H1 (cell line): ENCODE measurements at regions not wholly inside any gene's neighbourhood (a gene's known extent, or its start where the extent isn't known, plus 50 kb on each side); places are given as distances from the start of the nearest gene placed in this dataset.
A peak's percentile ranks its signal among the peaks of the same experiment; 100 is the strongest.

Experiments used
- CTCF ChIA-PET: fragments of 300-600 bp; sonication (Branson Sonifier 250); formaldehyde crosslinking; loops from one replicate; lab custom pipeline; 2021; ENCODE audit not compliant: partially characterized antibody; lab: Charles Lee
- POLR2A ChIA-PET: fragments of 300-600 bp; sonication (Branson Sonifier 250); formaldehyde crosslinking; loops from one replicate; lab custom pipeline; 2021; ENCODE audit warnings: inconsistent platforms; ENCODE audit not compliant: partially characterized antibody; lab: Charles Lee
- DNase-seq, 2 experiments: peaks; one replicate each; pipeline versions ENCODE4 v3.0.0 to v3.0.0-alpha.2; 2010 to 2022; ENCODE audit warnings: low spot score in 2 of 2, low read depth in 1 of 2, mixed read lengths in 1 of 2
- FAIRE-seq: peaks from 2 replicates; lab custom pipeline; 2011; peaks lifted over from hg19 to GRCh38; lab: Jason Lieb, UNC
- H2AFZ ChIP-seq: 2 replicates; pipeline ENCODE4 v1.8.1; 2012; ENCODE audit warnings: low read length, inconsistent platforms
- H2AK5ac ChIP-seq: 2 replicates; pipeline ENCODE4 v1.6.1; 2013; ENCODE audit warnings: low read depth, low read length
- H2BK120ac ChIP-seq: replicated peaks from 2 replicates; pipeline ENCODE3; 2013; ENCODE audit warnings: low read depth, low read length, inconsistent platforms
- H2BK12ac ChIP-seq: 2 replicates; pipeline ENCODE4 v1.6.1; 2013; ENCODE audit warnings: low read depth, low read length
- H2BK15ac ChIP-seq: 2 replicates; pipeline ENCODE4 v1.6.1; 2013; ENCODE audit warnings: low read length
- H2BK20ac ChIP-seq: 2 replicates; pipeline ENCODE4 v1.6.1; 2013; ENCODE audit warnings: low read length
- H2BK5ac ChIP-seq: 2 replicates; pipeline ENCODE4 v1.6.1; 2013; ENCODE audit warnings: low read depth, low read length
- H3K14ac ChIP-seq: 2 replicates; pipeline ENCODE4 v1.6.1; 2013; ENCODE audit warnings: inconsistent platforms; ENCODE audit not compliant: insufficient read length
- H3K18ac ChIP-seq: 2 replicates; pipeline ENCODE4 v1.6.1; 2013; ENCODE audit warnings: low read length; ENCODE audit errors: extremely low read depth
- H3K23ac ChIP-seq: 2 replicates; pipeline ENCODE4 v1.6.1; 2013; ENCODE audit warnings: inconsistent platforms; ENCODE audit not compliant: insufficient read length
- H3K23me2 ChIP-seq: 2 replicates; pipeline ENCODE4 v1.6.1; 2013; ENCODE audit warnings: low read depth, low read length
- H3K27ac ChIP-seq: 2 replicates; pipeline ENCODE4 v1.6.1; 2011; ENCODE audit warnings: low read depth, low read length, inconsistent platforms
- H3K27me3 ChIP-seq, 4 experiments: replicated peaks in 1 of 4; 1 replicate in 1 of 4; 2 replicates in 3 of 4; pipeline versions ENCODE4 v1.6.1 to v1.8.1; 2011 to 2013; ENCODE audit warnings: low read length in 3 of 4, mild to moderate bottlenecking in 3 of 4, inconsistent platforms in 2 of 4, mixed read lengths in 2 of 4, moderate library complexity in 1 of 4; ENCODE audit not compliant: control insufficient read depth in 3 of 4, insufficient read depth in 3 of 4; ENCODE audit errors: extremely low read depth in 1 of 4
- H3K36me3 ChIP-seq, 4 experiments: 2 replicates each; pipeline versions ENCODE4 v1.6.1 to v1.8.1; 2011 to 2013; ENCODE audit warnings: mild to moderate bottlenecking in 4 of 4, low read length in 3 of 4, moderate library complexity in 2 of 4, control low read depth in 1 of 4, inconsistent platforms in 1 of 4; ENCODE audit not compliant: insufficient read depth in 4 of 4, control insufficient read depth in 2 of 4
- H3K4ac ChIP-seq: replicated peaks from 2 replicates; pipeline ENCODE3; 2013; ENCODE audit warnings: low read length, low read depth, mixed read lengths, inconsistent platforms; ENCODE audit not compliant: insufficient read length
- H3K4me1 ChIP-seq, 4 experiments: replicated peaks in 1 of 4; 1 replicate in 1 of 4; 2 replicates in 3 of 4; pipeline versions ENCODE4 v1.6.1 to v1.8.1; 2011 to 2013; ENCODE audit warnings: low read length in 3 of 4, inconsistent platforms in 2 of 4, mixed read lengths in 1 of 4; ENCODE audit not compliant: insufficient read depth in 4 of 4, control insufficient read depth in 3 of 4
- H3K4me2 ChIP-seq, 2 experiments: 2 replicates each; pipeline versions ENCODE4 v1.6.1 to v1.8.1; 2011 to 2013; ENCODE audit warnings: low read depth in 2 of 2, low read length in 2 of 2, control low read depth in 1 of 2, inconsistent platforms in 1 of 2, mild to moderate bottlenecking in 1 of 2; ENCODE audit not compliant: insufficient read depth in 1 of 2
- H3K4me3 ChIP-seq, 4 experiments: fragments of 200-600, 300-600 bp in 1 of 4; sonication (generic), shearing (Covaris generic), sonication (Bioruptor Twin) in 1 of 4; 2 replicates each; pipeline versions ENCODE4 v1.5.1 to v1.8.1; 2011 to 2016; ENCODE audit warnings: low read length in 4 of 4, low read depth in 3 of 4, control low read depth in 2 of 4, inconsistent platforms in 2 of 4, mild to moderate bottlenecking in 2 of 4, mixed read lengths in 1 of 4, moderate library complexity in 1 of 4; ENCODE audit not compliant: insufficient read depth in 2 of 4; ENCODE audit errors: extremely low read depth in 1 of 4
- H3K56ac ChIP-seq: replicated peaks from 2 replicates; pipeline ENCODE3; 2013; ENCODE audit warnings: low read depth, mild to moderate bottlenecking, mixed read lengths, low read length, inconsistent platforms; ENCODE audit not compliant: insufficient read length
- H3K79me1 ChIP-seq: 2 replicates; pipeline ENCODE4 v1.6.1; 2013; ENCODE audit warnings: low read depth, low read length, control low read depth
- H3K79me2 ChIP-seq, 2 experiments: 2 replicates each; pipeline versions ENCODE4 v1.6.1 to v1.8.1; 2012 to 2013; ENCODE audit warnings: low read length in 2 of 2, mild to moderate bottlenecking in 2 of 2, inconsistent platforms in 1 of 2; ENCODE audit not compliant: insufficient read depth in 2 of 2, control insufficient read depth in 1 of 2
- H3K9ac ChIP-seq, 4 experiments: replicated peaks in 1 of 4; 1 replicate in 1 of 4; 2 replicates in 3 of 4; pipeline versions ENCODE4 v1.6.1 to v1.8.1; 2011 to 2013; ENCODE audit warnings: low read depth in 3 of 4, low read length in 3 of 4, control low read depth in 2 of 4, mild to moderate bottlenecking in 2 of 4, moderate library complexity in 2 of 4, inconsistent platforms in 1 of 4; ENCODE audit errors: extremely low read depth in 1 of 4
- H3K9me3 ChIP-seq, 2 experiments: 2 replicates each; pipeline versions ENCODE4 v1.6.1 to v1.8.1; 2012 to 2013; ENCODE audit warnings: mild to moderate bottlenecking in 2 of 2, moderate library complexity in 2 of 2, control low read depth in 1 of 2, inconsistent platforms in 1 of 2, low read depth in 1 of 2, low read length in 1 of 2, mixed read lengths in 1 of 2; ENCODE audit not compliant: insufficient read depth in 2 of 2
- H4K20me1 ChIP-seq, 2 experiments: replicated peaks in 1 of 2; 2 replicates each; pipeline versions ENCODE3 to v1.8.1; 2011 to 2013; ENCODE audit warnings: inconsistent platforms in 2 of 2, low read length in 2 of 2, mild to moderate bottlenecking in 1 of 2; ENCODE audit not compliant: insufficient read depth in 2 of 2, control insufficient read depth in 1 of 2
- H4K5ac ChIP-seq: 2 replicates; pipeline ENCODE4 v1.6.1; 2013; ENCODE audit warnings: low read length, low read depth, mixed read lengths, inconsistent platforms; ENCODE audit not compliant: insufficient read length
- H4K8ac ChIP-seq: 2 replicates; pipeline ENCODE4 v1.8.0; 2013; ENCODE audit warnings: mild to moderate bottlenecking, moderate library complexity, low read length, inconsistent platforms; ENCODE audit not compliant: insufficient read depth; ENCODE audit errors: extremely low read depth
- H4K91ac ChIP-seq: replicated peaks from 2 replicates; pipeline ENCODE3; 2013; ENCODE audit warnings: low read length, mixed read lengths, inconsistent platforms; ENCODE audit not compliant: insufficient read length
- ASH2L ChIP-seq: fragments of 200-600, 300-600 bp; sonication (generic); IDR thresholded peaks from one replicate; pipeline ENCODE4 v1.7.1; 2017; ENCODE audit warnings: low read length
- BACH1 ChIP-seq: IDR thresholded peaks from 2 replicates; pipeline ENCODE4 v1.6.1; 2012; ENCODE audit warnings: low read length, improper control_type of control experiment
- BRCA1 ChIP-seq: IDR thresholded peaks from 2 replicates; pipeline ENCODE4 v1.6.1; 2012; ENCODE audit warnings: low read depth, low read length, improper control_type of control experiment
- CTBP2 ChIP-seq: IDR thresholded peaks from 2 replicates; pipeline ENCODE4 v1.7.0; 2011; ENCODE audit warnings: borderline replicate concordance, mild to moderate bottlenecking, moderate library complexity, mixed read lengths, low read length; ENCODE audit not compliant: insufficient read depth, insufficient read length
- EP300 ChIP-seq, 2 experiments: IDR thresholded peaks; 1 replicate in 1 of 2; 2 replicates in 1 of 2; pipeline ENCODE4 v1.6.1; 2011 to 2012; ENCODE audit warnings: low read depth in 2 of 2, low read length in 2 of 2, mild to moderate bottlenecking in 2 of 2, borderline replicate concordance in 1 of 2, inconsistent platforms in 1 of 2, moderate library complexity in 1 of 2
- FOSL1 ChIP-seq: IDR thresholded peaks from 2 replicates; pipeline ENCODE4 v1.6.1; 2011; ENCODE audit warnings: mild to moderate bottlenecking, low read depth, low read length, moderate library complexity; ENCODE audit not compliant: insufficient read depth
- JUN ChIP-seq: IDR thresholded peaks from 2 replicates; pipeline ENCODE4 v1.6.1; 2011; ENCODE audit warnings: low read depth, mild to moderate bottlenecking, improper control_type of control experiment, low read length
- RNF2 ChIP-seq: fragments of 200-900, 300-1000 bp; sonication (generic); IDR thresholded peaks from 2 replicates; pipeline ENCODE4 v1.7.1; 2016; ENCODE audit warnings: borderline replicate concordance, low read depth, mild to moderate bottlenecking, antibody characterized with exemption, low read length; ENCODE audit not compliant: poor library complexity, severe bottlenecking; ENCODE audit errors: missing control alignments
- SP1 ChIP-seq: IDR thresholded peaks from 2 replicates; pipeline ENCODE4 v1.6.1; 2011; ENCODE audit warnings: low read depth, low read length
- SUZ12 ChIP-seq: fragments of 200-600 bp; sonication (generic); IDR thresholded peaks from 2 replicates; pipeline ENCODE4 v1.6.1; 2012; ENCODE audit warnings: mild to moderate bottlenecking, inconsistent platforms, low read length, moderate library complexity, mixed read lengths
- TBP ChIP-seq: IDR thresholded peaks from 2 replicates; pipeline ENCODE4 v1.6.1; 2011; ENCODE audit warnings: low read depth, low read length, improper control_type of control experiment
- TEAD4 ChIP-seq: IDR thresholded peaks from 2 replicates; pipeline ENCODE4 v1.6.1; 2012; ENCODE audit warnings: low read depth, low read length, inconsistent platforms, mixed read lengths
- ZNF274 ChIP-seq: IDR thresholded peaks from 2 replicates; pipeline ENCODE4 v1.7.0; 2012; ENCODE audit warnings: low read length, borderline replicate concordance; ENCODE audit errors: extremely low read depth
- WGBS, 2 experiments: shearing (Covaris generic) in 1 of 2; methylation state at CpG; one replicate each; pipeline versions ENCODE4 v1.1.6 to v1.1.7; 2013 to 2015; ENCODE audit warnings: low lambda C conversion rate in 2 of 2, mixed read lengths in 2 of 2, inconsistent platforms in 1 of 2, low coverage in 1 of 2, missing lambda C conversion rate in 1 of 2; ENCODE audit not compliant: insufficient replicate concordance in 2 of 2, insufficient coverage in 1 of 2, insufficient read length in 1 of 2; ENCODE audit errors: extremely low coverage in 1 of 2, missing lambda C conversion rate in 1 of 2; 5-methylcytosine and 5-hydroxymethylcytosine counted together

GRCh38 chr6:40179496-40179895 lies 245.2 kb upstream of the MOCS1 start:
- WGBS, 2 experiments: 89% methylated on average over 1 of the region's 1 CpG; no CpG with 5 or more reads in 1 of the 2 experiments
- Histone ChIP-seq H2BK120ac (no peak overlapping the region), H2BK12ac (no peak overlapping the region), H3K23me2 (no peaks in the 10 kb centered on the region; the same call in 1 of the 2 replicates), H3K56ac (no peak overlapping the region), H3K27ac (no peak overlapping the region), H3K79me2 (no peaks in the 10 kb centered on the region), H3K79me1 (no peaks in the 10 kb centered on the region), H2BK15ac (no peak overlapping the region), H2AFZ (no peak overlapping the region), H3K18ac (no peak overlapping the region), H3K4me1 (peaks cover 0 to 21% (median 10%) of the 10 kb centered on the region in 4 experiments; a peak in 5 of 7 replicates), H2BK5ac (no peak overlapping the region), H3K4ac (no peak overlapping the region), H3K23ac (no peak overlapping the region), H3K14ac (no peak overlapping the region), H4K5ac (no peak overlapping the region), H2BK20ac (peak overlapping the region; percentile 2; the same call in 1 of the 2 replicates), H2AK5ac (no peak overlapping the region), H4K20me1 (no peaks in the 10 kb centered on the region), H4K91ac (no peak overlapping the region), H3K27me3 (no peaks in the 10 kb centered on the region), H3K4me2 (no peak overlapping the region), H3K9me3 (no peaks in the 10 kb centered on the region; a peak in 1 of 4 replicates), H4K8ac (no peak overlapping the region), H3K9ac (no peak overlapping the region), H3K36me3 (no peaks in the 10 kb centered on the region; a peak in 1 of 8 replicates), H3K4me3 (no peak overlapping the region)
- no peak for TF ChIP-seq TEAD4
- TF ChIP-seq BRCA1: no peak
- no peak for TF ChIP-seq BACH1
- TF ChIP-seq ZNF274: no peak
- TF ChIP-seq TBP: no peak
- TF ChIP-seq JUN: no peak
- TF ChIP-seq RNF2: no peak
- no peak for TF ChIP-seq CTBP2
- no peak for TF ChIP-seq SP1
- no peak for TF ChIP-seq FOSL1
- TF ChIP-seq ASH2L: no peak
- TF ChIP-seq SUZ12: no peak
- TF ChIP-seq EP300 (IDR thresholded peaks at IDR 0.05; ENCODE audit: borderline replicate concordance in 1 of 2, low read depth in 2 of 2, low read length in 2 of 2): no peak
- no peak for FAIRE-seq
- ChIA-PET CTCF (interaction anchor here (0.8 to 1.4 kb wide), 3 partner anchors 15 to 819 kb away, joined by 3 read pairs; no protein-coding TSS in a partner anchor), POLR2A (no interaction called here)
- no peak for DNase-seq
